HT1080 (cell line): ENCODE measurements at regions not wholly inside any gene's neighbourhood (a gene's known extent, or its start where the extent isn't known, plus 50 kb on each side); places are given as distances from the start of the nearest gene placed in this dataset.

Source experiments
- DNase-seq: peaks from one replicate; pipeline ENCODE4 v3.0.0-alpha.2; 2015; ENCODE audit warnings: low read depth

- no peak for DNase-seq
These were observed 58.9 kb downstream of the NUDT11 start for GRCh38 chrX:51437521-51437920.

GRCh38 chrX:51435101-51435500 lies 61.3 kb downstream of the NUDT11 start:
- no peak for DNase-seq

DNA sequence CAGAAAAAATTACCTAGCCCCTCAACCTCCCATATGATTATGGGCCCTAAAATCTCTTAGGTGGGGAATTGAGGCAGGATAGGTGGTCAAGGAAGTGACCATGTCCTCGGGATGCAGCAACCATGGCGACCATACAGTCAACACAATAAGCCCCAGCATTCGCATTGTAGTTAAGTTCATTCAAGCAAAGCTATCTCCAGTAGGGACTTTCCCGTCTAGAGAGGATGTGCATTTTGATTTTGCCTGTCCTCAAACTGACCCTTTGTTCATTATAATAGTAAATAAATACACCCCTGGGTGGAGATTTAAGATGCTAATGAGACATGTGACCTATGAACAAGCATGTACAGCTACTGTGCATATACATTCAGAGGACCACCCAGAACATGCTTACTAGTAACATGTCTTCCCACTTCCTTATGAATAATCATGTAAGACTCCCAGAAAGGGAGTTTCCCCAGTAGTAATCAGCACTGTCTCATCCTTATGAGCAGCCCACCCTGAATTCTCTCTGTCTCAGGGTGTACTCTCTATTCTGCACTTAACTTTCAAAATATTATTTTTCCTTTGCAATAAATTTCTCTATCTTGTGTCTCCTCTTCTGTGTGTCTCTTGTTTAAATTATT lies 74.3 kb downstream of the NUDT11 start:
- no peak for DNase-seq

DNA sequence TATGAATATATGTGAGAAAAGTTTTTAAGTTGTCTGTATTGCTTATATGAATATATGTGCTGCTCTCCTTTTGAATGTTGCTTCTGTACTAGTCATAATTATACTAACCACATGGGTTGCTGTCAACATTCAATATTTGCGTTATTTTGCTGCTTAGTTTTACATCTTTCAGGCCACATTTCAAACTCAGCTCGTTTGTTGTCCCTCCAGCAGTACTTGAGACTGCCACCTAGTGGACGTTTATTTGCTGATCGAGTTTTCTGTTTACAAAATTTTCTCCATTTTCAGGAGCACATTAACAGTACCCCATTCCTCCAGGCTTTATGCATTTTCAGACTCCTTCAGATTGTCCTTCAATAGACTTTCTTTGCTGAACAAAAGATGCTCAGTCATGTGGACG lies 75.8 kb downstream of the NUDT11 start:
- DNase-seq: peak; percentile 6

GRCh38 chrX:51408462-51408861 lies 75.8 kb downstream of the NUDT10 start:
- no peak for DNase-seq

- no peak for DNase-seq
These were observed 75.1 kb downstream of the NUDT10 start for GRCh38 chrX:51407520-51408409.

GRCh38 chrX:51406688-51407519 lies 74.3 kb downstream of the NUDT10 start:
- no peak for DNase-seq

DNA sequence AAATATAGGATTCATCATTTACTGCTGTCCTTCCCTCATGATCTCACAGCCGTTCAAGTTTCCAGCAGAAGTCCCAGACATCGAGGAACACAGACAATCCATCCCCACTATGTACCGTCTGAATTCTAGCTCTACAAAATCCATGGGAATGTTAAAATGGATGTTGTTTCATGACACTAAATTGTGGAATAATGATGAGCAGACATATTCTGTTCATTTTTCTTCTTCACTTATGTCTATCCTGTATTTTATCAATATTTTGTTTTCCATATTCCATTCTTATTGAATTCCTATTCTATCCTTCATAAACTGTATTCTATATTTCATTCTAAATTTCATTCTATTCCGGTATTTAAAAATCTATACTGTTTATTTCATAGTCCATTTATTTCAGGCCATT lies 71.8 kb downstream of the NUDT10 start:
- DNase-seq: no peak

DNA sequence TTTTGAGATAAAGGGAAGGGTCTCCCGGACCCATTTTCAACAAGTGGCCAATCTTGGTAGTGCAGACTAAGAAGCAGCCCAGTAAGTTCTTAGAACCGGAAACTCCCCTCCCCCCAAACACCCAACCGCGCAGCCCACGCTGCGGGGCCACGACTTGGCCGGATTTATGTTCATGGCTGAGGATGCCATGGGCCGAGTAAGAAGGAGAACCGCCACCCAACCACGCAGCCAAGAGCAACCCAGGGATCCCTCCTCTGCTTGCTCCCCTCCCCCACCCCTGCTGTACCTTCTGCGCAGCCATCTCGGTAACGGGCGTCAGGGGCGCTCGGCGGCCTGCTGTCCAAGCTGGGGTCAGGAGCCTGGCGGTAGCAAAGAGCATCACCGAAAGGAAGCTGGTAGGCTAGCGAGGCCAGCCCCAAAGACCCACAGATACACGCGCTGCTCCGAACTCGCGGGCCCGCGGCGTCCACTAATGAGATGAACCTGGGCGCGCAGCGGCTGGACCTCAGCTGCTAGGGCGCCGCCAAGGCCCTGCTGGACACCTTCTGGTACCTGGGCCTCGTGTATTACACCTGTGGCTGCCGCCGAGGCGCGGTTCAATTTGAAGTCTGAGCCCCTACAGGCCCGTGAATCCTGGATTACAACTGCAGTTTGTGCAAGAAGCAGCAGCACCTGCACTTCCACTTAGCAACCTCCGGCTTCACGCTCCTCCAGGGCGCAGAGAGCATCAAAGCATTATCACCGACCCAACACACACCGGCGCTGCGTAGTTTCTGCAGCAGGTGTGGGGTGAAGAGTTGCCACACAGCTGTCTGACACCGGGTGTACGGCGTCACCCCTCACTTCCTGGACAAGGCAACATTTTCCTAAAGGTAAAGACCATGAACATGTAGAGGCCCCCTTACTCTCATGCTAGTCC lies 63.4 kb downstream of the NUDT10 start:
- DNase-seq: no peak

GRCh38 chrX:51395480-51395809 lies 62.8 kb downstream of the NUDT10 start:
- DNase-seq: no peak
